Thyroid gland (tissue), 4 donors: ENCODE measurements at regions not wholly inside any gene's neighbourhood (a gene's known extent, or its start where the extent isn't known, plus 50 kb on each side); places are given as distances from the start of the nearest gene placed in this dataset.

Experiments
- DNase-seq, 2 donors: peaks; one replicate each; pipeline ENCODE4 v3.0.0-alpha.2; 2019
- H3K27ac ChIP-seq, 3 donors: fragments of 200-600 bp; sonication (generic); 1 replicate in 2 of 3; 2 replicates in 1 of 3; pipeline ENCODE4 v1.5.1; 2016 to 2019; ENCODE audit warnings: mild to moderate bottlenecking in 1 of 3, moderate library complexity in 1 of 3
- H3K27me3 ChIP-seq: fragments of 200-600 bp; sonication (generic); one replicate; pipeline ENCODE4 v1.5.1; 2019
- H3K36me3 ChIP-seq, 2 donors: fragments of 200-600 bp; sonication (generic); one replicate each; pipeline ENCODE4 v1.5.1; 2016 to 2019
- H3K4me1 ChIP-seq, 2 donors: fragments of 200-600 bp; sonication (generic); one replicate each; pipeline ENCODE4 v1.5.1; 2017 to 2019
- H3K4me3 ChIP-seq, 3 donors: fragments of 200-600 bp; sonication (generic); replicated peaks in 1 of 3; 1 replicate in 2 of 3; 2 replicates in 1 of 3; pipeline ENCODE4 v1.5.1; 2016; ENCODE audit warnings: mild to moderate bottlenecking in 1 of 3
- H3K9me3 ChIP-seq: fragments of 200-600 bp; sonication (generic); one replicate; pipeline ENCODE4 v1.5.1; 2017
- POLR2A ChIP-seq, 2 donors: fragments of 450-650 bp; IDR thresholded peaks; one replicate each; pipeline ENCODE4 v1.6.1; 2017; ENCODE audit warnings: antibody characterized with exemption in 2 of 2, mild to moderate bottlenecking in 2 of 2, moderate library complexity in 1 of 2
- WGBS, 2 donors: methylation state at CpG; one replicate each; pipeline ENCODE4 v1.1.5; 2017; 5-methylcytosine and 5-hydroxymethylcytosine counted together
- intact Hi-C: fragments of 100-400 bp; cut with DNase I; formaldehyde crosslinking; loops from one replicate; pipeline ENCODE4 v1.15.1; 2023
- TF ChIP-seq, protein P1 (sequence below), 6 experiments: fragments of 200-600 bp in 3 of 6; fragments of 450-650 bp in 3 of 6; sonication (generic) in 3 of 6; IDR thresholded peaks; one replicate each; pipeline ENCODE4 v1.5.1; 2016 to 2019; ENCODE audit warnings: antibody characterized with exemption in 6 of 6, mild to moderate bottlenecking in 2 of 6, inconsistent platforms in 1 of 6, moderate library complexity in 1 of 6

DNA sequence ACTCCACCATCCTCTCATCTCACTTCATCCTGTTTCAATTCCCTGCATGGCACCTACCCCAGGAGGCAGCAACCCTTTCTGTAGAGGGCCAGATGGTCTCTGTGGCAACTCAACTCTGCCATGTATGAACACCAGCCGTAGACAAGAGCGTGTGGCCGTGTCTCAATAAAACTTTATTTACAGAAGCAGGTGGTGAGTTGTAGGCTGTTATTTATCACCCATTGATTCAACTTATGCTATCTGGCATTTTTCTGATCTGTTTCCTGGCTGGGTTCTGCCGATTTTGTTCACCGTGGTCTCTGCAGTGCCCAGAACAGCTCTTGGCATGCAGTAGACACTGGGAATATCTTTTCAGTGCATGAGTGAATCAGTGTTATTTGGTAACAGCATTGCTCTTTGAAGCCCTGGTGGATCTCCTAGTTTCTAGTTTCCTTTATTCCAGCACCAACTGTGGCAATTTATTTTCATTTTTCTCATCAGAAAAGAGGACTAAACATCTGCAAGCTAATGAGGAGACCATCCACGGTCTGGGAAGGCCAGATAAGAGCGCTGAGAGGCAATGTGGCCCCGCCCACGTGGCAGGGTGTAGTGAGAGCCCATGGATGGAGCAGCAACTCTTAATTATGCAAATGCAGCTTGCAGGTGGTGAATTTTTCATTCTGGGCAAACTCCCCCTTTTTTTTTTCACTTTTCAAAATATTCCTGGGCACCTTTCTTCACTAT is 77.9 kb downstream of the CTSL start:
- TF ChIP-seq POLR2A (IDR thresholded peaks at IDR 0.05): no peak
- TF ChIP-seq, protein P1, sequence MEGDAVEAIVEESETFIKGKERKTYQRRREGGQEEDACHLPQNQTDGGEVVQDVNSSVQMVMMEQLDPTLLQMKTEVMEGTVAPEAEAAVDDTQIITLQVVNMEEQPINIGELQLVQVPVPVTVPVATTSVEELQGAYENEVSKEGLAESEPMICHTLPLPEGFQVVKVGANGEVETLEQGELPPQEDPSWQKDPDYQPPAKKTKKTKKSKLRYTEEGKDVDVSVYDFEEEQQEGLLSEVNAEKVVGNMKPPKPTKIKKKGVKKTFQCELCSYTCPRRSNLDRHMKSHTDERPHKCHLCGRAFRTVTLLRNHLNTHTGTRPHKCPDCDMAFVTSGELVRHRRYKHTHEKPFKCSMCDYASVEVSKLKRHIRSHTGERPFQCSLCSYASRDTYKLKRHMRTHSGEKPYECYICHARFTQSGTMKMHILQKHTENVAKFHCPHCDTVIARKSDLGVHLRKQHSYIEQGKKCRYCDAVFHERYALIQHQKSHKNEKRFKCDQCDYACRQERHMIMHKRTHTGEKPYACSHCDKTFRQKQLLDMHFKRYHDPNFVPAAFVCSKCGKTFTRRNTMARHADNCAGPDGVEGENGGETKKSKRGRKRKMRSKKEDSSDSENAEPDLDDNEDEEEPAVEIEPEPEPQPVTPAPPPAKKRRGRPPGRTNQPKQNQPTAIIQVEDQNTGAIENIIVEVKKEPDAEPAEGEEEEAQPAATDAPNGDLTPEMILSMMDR (IDR thresholded peaks at IDR 0.05): no peak
- H3K4me3 ChIP-seq: no peak overlapping the region
- no peak overlapping the region for H3K27ac ChIP-seq
- no peaks in the 10 kb centered on the region for H3K9me3 ChIP-seq
- no peaks in the 10 kb centered on the region for H3K36me3 ChIP-seq
- 83 to 84% methylated on average over 9 of the region's 9 CpGs for WGBS, 2 donors
- intact Hi-C loops: no loop called here
- no peaks in the 10 kb centered on the region for H3K4me1 ChIP-seq
- DNase-seq: no peak
- H3K27me3 ChIP-seq: no peaks in the 10 kb centered on the region

DNA sequence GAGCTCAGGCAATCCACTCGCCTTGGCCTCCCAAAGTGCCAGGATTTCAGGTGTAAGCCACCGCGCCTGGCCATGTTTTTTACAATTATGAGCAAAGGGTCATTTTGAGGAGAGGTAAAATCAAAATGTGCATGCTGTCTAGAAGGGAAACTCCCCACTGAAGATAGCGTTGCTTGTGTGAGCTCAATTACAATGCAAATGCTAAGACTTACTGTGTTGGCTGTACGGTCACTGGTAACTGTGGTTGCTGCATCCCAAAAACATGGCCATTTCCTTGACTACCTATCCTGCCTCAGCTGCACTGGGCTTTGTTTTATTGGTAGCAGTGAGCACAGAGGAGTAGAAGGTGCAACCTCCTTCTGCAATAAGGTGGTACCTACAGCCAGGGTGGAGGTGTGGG is 77.4 kb upstream of the SPATA31E1 start:
- intact Hi-C loops: no loop called here

DNA sequence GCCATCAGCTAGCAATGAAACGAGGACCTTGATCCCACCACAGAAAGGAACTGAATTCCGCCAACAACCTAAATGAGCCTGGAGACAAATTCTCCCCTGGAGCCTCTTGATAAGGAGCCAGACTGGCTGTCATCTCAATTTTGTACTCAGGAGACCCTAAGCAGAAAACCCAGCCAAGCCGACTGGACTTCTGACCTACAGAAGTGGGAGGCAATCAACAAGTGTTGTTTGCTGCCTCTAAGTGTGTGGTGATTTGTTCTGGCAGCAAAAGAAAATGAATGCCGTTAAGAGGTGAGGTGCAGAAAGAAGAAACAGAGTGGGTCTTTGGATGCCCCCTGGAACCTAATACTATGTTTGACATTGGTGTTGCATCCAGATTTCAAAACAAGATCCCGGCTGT is 72.7 kb upstream of the SPATA31E1 start:
- Histone ChIP-seq H3K4me3 (no peak overlapping the region), H3K36me3 (no peaks in the 10 kb centered on the region), H3K27me3 (no peaks in the 10 kb centered on the region), H3K4me1 (no peaks in the 10 kb centered on the region), H3K27ac (no peak overlapping the region), H3K9me3 (no peaks in the 10 kb centered on the region)
- WGBS, 2 donors: 78 to 81% methylated on average over 5 of the region's 5 CpGs
- no peak for DNase-seq
- TF ChIP-seq POLR2A (IDR thresholded peaks at IDR 0.05): no peak
- TF ChIP-seq, protein P1 (IDR thresholded peaks at IDR 0.05): no peak
- intact Hi-C loops: loop anchor here (5.0 kb wide), 1 partner anchor 133 kb away; no protein-coding TSS in a partner anchor

More for the DNA sequence above, 77.4 kb upstream of the SPATA31E1 start:
- TF ChIP-seq, protein P1 (IDR thresholded peaks at IDR 0.05): no peak
- TF ChIP-seq POLR2A (IDR thresholded peaks at IDR 0.05): no peak
- no peaks in the 10 kb centered on the region for H3K9me3 ChIP-seq
- no peaks in the 10 kb centered on the region for H3K36me3 ChIP-seq
- H3K4me3 ChIP-seq: no peak overlapping the region
- WGBS, 2 donors: 90 to 98% methylated on average over 5 of the region's 5 CpGs
- no peaks in the 10 kb centered on the region for H3K4me1 ChIP-seq
- H3K27me3 ChIP-seq: no peaks in the 10 kb centered on the region
- no peak for DNase-seq
- H3K27ac ChIP-seq: no peak overlapping the region

DNA sequence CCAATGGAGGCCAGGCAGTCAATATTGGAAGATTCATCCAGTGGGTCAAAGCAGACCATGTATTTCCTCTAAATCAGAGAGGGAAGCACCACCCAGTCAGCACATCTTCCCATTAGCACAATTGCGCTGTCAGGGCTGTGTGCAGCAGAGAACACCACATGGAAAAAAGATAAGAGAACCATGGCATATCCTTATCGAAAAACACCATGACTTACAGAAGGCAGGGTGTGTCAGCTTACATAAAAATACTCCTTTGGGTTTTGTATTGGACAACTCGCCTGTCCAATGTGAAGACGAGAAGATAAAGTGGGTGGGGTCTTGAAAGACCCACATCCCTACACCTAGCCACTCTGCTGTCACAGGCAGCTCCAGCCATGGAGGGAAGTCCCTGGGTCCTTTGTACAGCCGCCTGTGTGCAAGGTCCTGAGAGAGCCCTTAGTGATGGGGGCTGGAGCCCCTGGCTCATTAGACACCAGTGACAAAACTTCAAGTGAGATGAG is 71.9 kb upstream of the SPATA31E1 start:
- intact Hi-C loops: loop anchor here (5.0 kb wide), 1 partner anchor 133 kb away; no protein-coding TSS in a partner anchor
- Histone ChIP-seq H3K4me1 (no peaks in the 10 kb centered on the region), H3K9me3 (no peaks in the 10 kb centered on the region), H3K4me3 (no peak overlapping the region), H3K27me3 (no peaks in the 10 kb centered on the region), H3K36me3 (no peaks in the 10 kb centered on the region), H3K27ac (no peak overlapping the region)
- TF ChIP-seq, protein P1 (IDR thresholded peaks at IDR 0.05): no peak
- no peak for TF ChIP-seq POLR2A (IDR thresholded peaks at IDR 0.05)
- 86 to 92% methylated on average over 5 of the region's 5 CpGs for WGBS, 2 donors
- DNase-seq: no peak

DNA sequence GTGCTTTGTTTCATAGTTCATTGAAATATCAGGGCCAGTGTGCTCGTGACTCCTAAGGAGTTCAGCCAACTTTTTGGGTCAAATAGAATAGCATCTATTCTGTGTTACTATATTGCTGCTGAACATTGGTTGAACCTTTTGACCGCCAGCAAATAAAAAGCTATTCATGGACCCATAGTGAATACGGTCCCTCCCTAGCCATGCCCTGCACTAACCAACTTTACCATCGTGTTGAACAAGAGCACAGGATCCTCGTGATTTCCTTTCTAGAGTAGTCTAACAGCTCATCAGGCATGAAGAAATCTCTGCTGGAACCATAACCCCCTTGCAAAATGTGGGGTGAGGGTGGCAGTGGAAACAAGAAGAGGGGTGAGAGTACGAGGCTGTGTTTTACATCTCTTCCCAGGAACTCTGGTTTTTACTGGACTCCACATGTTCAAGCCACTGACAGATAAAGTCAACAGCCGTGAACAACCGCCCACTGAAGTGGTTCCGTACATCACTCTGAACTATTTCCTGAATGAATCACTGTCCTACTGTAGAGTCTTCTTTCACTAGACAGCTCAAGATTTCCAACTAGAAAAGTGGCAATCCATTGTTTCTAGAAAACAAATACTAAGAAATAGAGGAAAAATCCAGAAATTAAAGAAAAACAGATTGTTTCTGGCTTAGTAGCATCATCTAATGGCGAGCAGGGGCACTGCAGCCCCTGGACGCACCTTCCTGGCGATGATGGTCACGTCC is 70.1 kb upstream of the SPATA31E1 start:
- no peak overlapping the region for H3K4me3 ChIP-seq
- DNase-seq: no peak
- no peaks in the 10 kb centered on the region for H3K4me1 ChIP-seq
- 33 to 36% methylated on average over 13 of the region's 13 CpGs for WGBS, 2 donors
- no peaks in the 10 kb centered on the region for H3K9me3 ChIP-seq
- TF ChIP-seq, protein P1 (IDR thresholded peaks at IDR 0.05): peak; percentile 37 to 83 (median 62)
- TF ChIP-seq POLR2A (IDR thresholded peaks at IDR 0.05): no peak
- intact Hi-C loops: loop anchor here (5.0 kb wide), 1 partner anchor 135 kb away; no protein-coding TSS in a partner anchor
- no peaks in the 10 kb centered on the region for H3K27me3 ChIP-seq
- H3K36me3 ChIP-seq: no peaks in the 10 kb centered on the region
- no peak overlapping the region for H3K27ac ChIP-seq
